ENCODE measurements at regions not wholly inside any gene's neighbourhood (a gene's known extent, or its start where the extent isn't known, plus 50 kb on each side); places are given as distances from the start of the nearest gene placed in this dataset.
"Not testable (repeated sequence)": the region's sequence is repeated elsewhere in the genome, so short reads cannot be mapped to it uniquely, and the experiment has no call there.

DNA sequence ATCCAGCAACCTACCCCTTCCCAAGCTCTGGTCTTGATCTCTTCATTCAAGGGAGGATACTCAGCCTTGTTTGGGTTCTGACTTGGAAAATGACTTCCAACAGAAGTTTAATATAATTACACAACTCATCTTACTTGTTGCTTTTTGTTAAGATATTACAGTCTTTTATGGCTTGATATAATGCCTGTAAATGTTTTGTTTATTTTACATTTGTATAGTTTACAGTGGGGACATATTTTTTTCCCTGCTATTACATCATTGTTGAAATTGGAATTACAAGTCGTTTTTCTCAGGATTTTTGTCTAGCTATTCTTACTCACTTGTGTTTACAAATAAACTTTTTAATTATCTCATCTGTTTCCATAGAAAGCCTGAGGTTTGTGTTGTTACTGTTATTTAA lies 436.0 kb downstream of the CNTNAP4 start:
- TF ChIP-seq, protein P1, sequence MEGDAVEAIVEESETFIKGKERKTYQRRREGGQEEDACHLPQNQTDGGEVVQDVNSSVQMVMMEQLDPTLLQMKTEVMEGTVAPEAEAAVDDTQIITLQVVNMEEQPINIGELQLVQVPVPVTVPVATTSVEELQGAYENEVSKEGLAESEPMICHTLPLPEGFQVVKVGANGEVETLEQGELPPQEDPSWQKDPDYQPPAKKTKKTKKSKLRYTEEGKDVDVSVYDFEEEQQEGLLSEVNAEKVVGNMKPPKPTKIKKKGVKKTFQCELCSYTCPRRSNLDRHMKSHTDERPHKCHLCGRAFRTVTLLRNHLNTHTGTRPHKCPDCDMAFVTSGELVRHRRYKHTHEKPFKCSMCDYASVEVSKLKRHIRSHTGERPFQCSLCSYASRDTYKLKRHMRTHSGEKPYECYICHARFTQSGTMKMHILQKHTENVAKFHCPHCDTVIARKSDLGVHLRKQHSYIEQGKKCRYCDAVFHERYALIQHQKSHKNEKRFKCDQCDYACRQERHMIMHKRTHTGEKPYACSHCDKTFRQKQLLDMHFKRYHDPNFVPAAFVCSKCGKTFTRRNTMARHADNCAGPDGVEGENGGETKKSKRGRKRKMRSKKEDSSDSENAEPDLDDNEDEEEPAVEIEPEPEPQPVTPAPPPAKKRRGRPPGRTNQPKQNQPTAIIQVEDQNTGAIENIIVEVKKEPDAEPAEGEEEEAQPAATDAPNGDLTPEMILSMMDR (IDR thresholded peaks at IDR 0.05): no peak
- no peak for TF ChIP-seq POLR2A (IDR thresholded peaks at IDR 0.05)
- no peak for TF ChIP-seq POLR2AphosphoS5 (IDR thresholded peaks at IDR 0.05)
- TF ChIP-seq EP300 (IDR thresholded peaks at IDR 0.05): no peak
- intact Hi-C loops (cut with DNase I; ENCODE audit: low total_unique reads): no loop called here
- H3K9me3 ChIP-seq: peaks cover 0 to 23% (median 2%) of the 10 kb centered on the region in 4 donors
- H3K4me1 ChIP-seq: no peaks in the 10 kb centered on the region
- no peaks in the 10 kb centered on the region for H3K36me3 ChIP-seq
- 34 to 50% (median 37%) methylated on average over 1 of the region's 1 CpG for WGBS, 5 donors
- H3K27ac ChIP-seq: no peak overlapping the region
- H3K27me3 ChIP-seq: no peaks in the 10 kb centered on the region
- no peak for DNase-seq
- H3K4me3 ChIP-seq: no peak overlapping the region

DNA sequence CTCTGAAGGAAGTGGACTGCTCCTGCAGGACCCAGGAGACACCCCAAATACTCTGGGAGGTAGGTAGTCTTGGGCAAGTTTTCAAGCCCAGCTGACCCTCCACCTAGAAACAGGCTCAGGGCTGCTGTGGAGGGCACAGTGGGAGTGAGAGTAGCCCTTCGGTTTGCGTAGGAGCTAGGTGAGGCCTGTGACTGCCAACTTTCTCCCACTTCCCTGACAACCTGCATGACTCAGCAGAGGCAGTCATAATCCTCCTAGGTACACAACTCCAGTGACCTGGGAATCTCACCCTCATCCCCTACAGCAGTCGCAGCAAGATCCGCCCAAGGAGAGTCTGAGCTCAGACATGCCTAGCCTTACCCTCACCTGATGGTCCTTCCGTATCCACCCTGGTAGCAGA lies 439.1 kb downstream of the CNTNAP4 start:
- intact Hi-C loops (cut with DNase I; ENCODE audit: low total_unique reads); DNase-seq: not testable (repeated sequence)

DNA sequence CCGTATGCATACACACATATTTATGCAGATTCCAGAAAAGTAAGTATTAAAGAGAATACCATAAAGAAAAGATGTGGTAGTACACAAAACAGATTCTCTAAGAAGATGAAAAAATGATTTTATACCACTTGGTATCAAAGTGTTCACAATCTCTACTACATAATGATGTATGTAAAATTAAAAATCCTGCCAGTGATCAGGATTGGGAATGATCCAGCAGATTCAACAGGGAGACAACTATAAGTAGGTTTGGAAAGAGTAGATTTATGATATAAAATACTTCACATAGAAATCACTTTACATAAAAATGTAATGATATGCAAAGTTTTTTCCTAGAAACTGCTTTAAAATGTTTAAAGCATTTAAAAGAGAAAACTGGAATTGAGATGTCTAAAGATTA lies 447.0 kb downstream of the CNTNAP4 start:
- H3K4me1 ChIP-seq: no peaks in the 10 kb centered on the region
- no peak overlapping the region for H3K27ac ChIP-seq
- TF ChIP-seq EP300 (IDR thresholded peaks at IDR 0.05) (no peak), POLR2A (IDR thresholded peaks at IDR 0.05) (no peak), POLR2AphosphoS5 (IDR thresholded peaks at IDR 0.05) (no peak)
- TF ChIP-seq, protein P1 (IDR thresholded peaks at IDR 0.05): no peak
- H3K27me3 ChIP-seq: no peaks in the 10 kb centered on the region
- H3K36me3 ChIP-seq: no peaks in the 10 kb centered on the region
- WGBS, 5 donors: 65 to 84% (median 75%) methylated on average over 1 of the region's 1 CpG
- no peak overlapping the region for H3K4me3 ChIP-seq
- intact Hi-C loops (cut with DNase I; ENCODE audit: low total_unique reads): no loop called here
- DNase-seq: no peak
- no peaks in the 10 kb centered on the region for H3K9me3 ChIP-seq

More for the DNA sequence above, 439.1 kb downstream of the CNTNAP4 start:
- H3K27me3 ChIP-seq, H3K27ac ChIP-seq, H3K4me1 ChIP-seq, H3K4me3 ChIP-seq, H3K36me3 ChIP-seq: not testable (repeated sequence)
- 88 to 94% (median 90%) methylated on average over 3 to 5 of the region's 5 CpGs for WGBS, 5 donors
- H3K9me3 ChIP-seq: peaks cover 0 to 23% (median 2%) of the 10 kb centered on the region in 4 donors

DNA sequence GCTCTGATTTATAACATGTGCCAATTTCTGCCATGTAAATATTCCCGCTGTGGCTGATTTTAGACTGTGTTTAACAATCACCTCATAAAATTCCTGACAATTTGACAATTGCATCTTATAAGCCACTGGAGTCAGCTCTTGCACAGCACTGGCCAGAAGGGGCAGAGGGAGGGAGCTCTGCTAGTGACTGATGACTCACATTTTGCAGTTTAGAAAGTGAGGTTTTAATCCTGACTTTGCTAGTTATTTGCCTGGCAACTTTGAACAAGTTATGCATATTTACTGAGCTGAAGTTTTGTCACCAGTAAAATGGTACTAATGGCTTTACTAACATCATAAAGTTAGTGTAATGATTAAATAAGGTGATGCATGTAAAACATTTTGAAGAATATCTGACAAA lies 452.3 kb downstream of the CNTNAP4 start:
- WGBS, 5 donors: 58 to 75% (median 62%) methylated on average over 1 of the region's 1 CpG
- TF ChIP-seq POLR2A (IDR thresholded peaks at IDR 0.05) (no peak), EP300 (IDR thresholded peaks at IDR 0.05) (no peak), POLR2AphosphoS5 (IDR thresholded peaks at IDR 0.05) (no peak)
- TF ChIP-seq, protein P1 (IDR thresholded peaks at IDR 0.05): no peak
- intact Hi-C loops (cut with DNase I; ENCODE audit: low total_unique reads): no loop called here
- Histone ChIP-seq H3K9me3 (no peaks in the 10 kb centered on the region), H3K27me3 (no peaks in the 10 kb centered on the region), H3K4me1 (no peaks in the 10 kb centered on the region), H3K4me3 (no peak overlapping the region), H3K36me3 (no peaks in the 10 kb centered on the region), H3K27ac (no peak overlapping the region)
- DNase-seq: peak in 1 of 2 donors; percentile 7

DNA sequence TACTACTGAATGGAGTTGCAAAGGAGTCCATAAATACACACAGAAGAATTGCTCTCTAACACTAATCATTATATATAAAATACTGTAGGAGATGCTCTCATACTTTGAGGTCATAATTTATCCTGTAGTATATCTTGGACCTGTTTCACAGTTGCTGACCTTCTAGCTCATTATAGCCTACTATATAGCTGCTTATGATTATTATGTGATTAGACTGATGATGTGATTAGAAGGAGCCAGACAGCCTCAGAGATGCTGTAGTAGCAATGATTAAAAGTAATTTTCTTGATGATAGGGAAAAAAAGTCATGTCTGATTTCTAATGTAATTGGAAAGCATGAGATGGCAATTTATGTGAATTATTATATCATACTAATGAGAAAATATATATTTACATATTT lies 455.7 kb downstream of the CNTNAP4 start:
- Histone ChIP-seq H3K27ac (no peak overlapping the region), H3K36me3 (no peaks in the 10 kb centered on the region), H3K9me3 (no peaks in the 10 kb centered on the region), H3K27me3 (no peaks in the 10 kb centered on the region), H3K4me1 (no peaks in the 10 kb centered on the region), H3K4me3 (no peak overlapping the region)
- intact Hi-C loops (cut with DNase I; ENCODE audit: low total_unique reads): no loop called here
- TF ChIP-seq, protein P1 (IDR thresholded peaks at IDR 0.05): no peak
- TF ChIP-seq POLR2A (IDR thresholded peaks at IDR 0.05) (no peak), POLR2AphosphoS5 (IDR thresholded peaks at IDR 0.05) (no peak), EP300 (IDR thresholded peaks at IDR 0.05) (no peak)
- no peak for DNase-seq

All from stomach (tissue), 8 donors.